ENCODE measurements at regions not wholly inside any gene's neighbourhood (a gene's known extent, or its start where the extent isn't known, plus 50 kb on each side); places are given as distances from the start of the nearest gene placed in this dataset.

DNA sequence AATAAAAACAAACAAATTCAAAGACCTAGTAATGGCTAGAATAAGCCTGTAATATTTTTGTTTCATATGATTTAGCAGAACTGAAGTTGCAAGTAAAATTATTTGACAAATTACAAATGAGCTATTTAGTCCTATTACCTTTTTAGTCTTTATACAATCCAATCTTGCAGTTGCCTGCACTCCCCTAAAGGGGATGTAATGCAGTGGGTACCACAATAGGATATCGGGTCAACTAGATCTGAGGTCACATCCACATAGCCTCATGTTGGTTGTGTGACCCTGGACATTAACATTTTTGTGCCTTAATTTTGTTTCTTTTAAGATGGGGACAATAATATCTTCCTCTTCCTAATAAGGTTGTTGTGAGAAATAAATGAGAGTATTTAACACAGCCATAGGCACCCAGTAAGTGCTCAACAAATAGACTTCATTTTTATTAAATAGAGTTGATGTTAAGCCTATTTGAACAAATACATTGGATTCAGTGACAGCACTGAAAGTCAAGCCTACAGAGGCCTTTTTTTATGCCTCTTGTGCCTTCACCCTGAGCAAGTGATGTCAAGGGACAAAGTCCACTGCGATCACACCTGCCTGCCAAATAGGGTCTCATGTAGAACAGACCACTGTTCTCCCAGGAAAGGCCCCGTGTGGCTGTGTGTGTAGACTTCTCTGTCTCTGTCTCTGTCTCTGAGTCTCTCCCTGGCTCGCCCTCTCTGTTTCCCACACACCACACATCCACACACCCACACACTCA lies 124.8 kb downstream of the EVX1 start:
- DNase-seq: no peak

DNA sequence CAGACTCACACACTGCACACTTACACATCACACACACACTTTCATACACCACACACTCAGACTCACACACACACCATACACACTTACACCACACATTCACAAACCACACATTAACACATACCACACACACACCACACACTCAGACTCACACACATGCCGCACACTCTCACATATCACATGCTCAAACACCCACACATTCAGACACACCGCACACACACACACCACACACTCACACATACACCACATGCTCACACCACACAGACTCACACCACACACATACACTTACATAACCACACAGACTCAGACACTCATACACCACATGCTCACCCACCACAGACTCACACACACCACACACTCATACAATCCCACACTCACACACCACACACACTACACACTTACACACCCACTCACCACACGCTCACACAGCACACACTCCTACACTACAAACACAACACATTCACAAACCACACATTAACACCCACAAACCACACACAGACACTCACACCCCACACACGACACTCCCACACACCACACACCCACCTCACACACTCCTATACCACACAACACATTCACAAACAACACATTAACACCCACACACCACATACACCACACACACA lies 125.4 kb downstream of the EVX1 start:
- no peak for DNase-seq

DNA sequence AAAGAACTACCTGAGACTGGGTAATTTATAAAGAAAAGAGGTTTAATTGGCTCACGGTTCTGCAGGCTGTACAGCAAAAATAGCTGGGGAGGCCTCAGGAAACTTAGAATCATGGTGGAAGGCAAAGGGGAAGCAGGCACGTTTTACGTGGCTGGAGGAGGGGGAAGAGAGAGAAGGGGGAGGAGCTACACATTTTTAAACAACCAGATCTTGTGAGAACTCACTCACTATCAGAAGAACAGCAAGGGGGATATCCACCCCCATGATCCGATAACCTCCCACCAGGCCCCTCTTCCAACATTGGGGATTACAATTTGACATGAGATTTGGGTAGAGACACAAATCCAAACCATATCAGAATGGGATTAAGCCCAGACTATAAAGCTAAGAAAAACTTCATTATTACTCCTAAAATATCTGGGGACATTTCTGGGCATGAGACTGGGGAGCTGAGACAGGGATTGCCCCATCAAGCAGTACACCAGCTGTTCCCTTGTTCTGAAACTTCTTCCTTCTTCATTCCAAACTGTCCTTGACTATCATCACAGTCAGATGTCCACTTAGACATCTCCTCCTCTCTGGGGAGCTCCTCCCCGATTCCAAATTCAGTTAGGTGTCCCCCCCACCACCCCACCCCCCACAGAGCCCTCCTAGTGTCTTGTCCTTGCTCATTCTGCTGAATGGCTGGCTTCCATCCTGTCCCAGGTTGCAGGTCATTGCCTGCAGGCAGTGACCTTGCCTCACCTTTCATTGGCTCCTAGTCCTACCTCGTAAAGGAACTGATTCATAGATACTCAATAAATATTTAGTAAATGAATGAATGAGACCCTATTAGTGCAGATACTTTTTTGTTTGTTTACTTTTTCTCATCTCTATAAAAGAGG lies 132.6 kb downstream of the EVX1 start:
- no peak for DNase-seq

DNA sequence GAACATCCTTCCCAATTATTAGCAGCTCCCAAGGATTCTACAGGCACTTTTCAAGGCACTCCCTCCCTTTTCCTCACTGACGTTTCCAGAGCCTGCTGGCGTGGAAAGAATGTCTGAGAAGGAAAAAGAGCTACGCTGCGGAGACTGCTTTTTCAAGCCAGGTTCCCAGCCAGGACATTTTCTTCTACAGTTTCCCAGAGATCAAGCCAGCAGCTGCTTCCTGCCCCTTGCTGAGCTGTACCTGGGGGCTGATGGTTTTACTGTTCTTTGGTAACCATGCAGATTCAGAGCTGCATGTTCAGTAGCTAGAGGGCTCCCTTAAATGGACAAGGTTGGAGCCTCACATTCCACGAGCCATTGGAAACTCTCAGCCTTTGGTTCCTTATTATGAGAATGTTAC lies 133.4 kb downstream of the EVX1 start:
- DNase-seq: no peak

DNA sequence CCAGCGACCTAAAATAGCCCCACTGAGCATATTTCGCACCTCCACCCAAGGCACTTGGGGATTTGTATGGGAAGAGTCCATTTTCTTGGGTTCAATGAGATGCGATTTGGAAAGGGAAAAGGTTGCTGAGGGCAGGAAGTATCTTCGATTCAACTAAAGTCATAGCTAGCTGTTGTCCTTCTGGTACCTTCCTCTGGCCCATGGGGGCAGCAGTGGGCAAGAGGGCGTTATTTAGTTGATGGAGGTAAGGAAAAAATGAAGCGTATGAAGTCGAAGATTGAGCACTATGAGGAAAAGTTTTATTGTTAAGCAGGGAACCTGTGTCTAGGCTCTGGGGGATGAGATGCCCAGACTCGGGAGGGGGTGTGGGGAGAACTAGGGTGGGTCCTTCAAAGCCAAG lies 135.4 kb downstream of the EVX1 start:
- DNase-seq: no peak

DNA sequence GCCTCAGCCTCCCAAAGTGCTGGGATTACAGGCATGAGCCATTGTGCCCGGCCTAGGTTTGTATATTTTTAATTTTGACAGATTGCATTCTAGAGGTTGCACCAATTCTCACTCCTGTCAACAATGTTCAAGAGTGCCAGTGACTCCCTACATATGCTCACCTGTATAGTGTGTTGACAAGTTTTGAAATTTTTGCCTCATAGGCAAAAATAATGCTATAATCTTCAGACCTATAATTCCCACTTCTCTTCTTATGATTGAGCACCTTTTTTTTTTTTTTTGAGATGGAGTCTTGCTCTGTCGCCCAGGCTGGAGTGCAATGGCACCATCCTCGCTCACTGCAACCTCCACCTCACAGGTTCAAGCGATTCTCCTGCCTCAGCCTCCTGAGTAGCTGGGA lies 139.7 kb downstream of the EVX1 start:
- DNase-seq: no peak

DNA sequence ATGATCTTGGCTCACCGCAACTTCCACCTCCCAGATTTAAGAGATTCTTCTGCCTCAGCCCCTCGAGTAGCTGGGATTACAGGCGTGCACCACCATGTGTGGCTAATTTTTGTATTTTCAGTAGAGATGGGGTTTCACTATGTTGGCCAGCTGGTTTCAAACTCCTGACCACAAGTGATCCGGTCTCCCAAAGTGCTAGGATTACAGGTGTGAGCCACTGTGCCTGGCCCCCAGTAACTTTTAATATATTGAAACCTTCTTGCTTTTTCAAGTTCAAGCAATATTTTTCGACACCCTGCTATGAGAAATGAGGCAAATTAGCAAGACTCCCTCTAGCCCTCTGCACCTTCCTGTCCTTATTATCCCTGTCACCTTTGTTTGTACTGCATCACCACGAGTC lies 144.0 kb downstream of the EVX1 start:
- DNase-seq: no peak

DNA sequence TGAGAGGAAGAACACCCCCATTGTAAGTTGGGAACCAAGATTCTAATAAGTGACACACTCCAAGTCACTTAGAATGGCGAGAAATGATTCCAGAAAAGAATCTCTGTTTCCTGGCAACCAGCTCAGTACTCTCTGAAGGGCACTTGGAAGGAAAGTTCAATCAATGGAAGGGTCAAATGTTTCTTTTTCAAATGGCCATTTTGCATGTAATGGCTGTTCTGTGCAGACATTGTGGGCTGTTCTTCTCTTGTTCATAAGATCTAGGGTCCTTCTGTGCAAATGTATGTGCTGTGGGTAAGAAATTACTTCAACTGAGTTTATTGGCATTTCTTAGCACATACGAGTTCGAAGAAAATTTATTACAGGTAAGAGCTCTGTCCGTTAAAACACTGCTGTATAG lies 145.3 kb downstream of the EVX1 start:
- no peak for DNase-seq

DNA sequence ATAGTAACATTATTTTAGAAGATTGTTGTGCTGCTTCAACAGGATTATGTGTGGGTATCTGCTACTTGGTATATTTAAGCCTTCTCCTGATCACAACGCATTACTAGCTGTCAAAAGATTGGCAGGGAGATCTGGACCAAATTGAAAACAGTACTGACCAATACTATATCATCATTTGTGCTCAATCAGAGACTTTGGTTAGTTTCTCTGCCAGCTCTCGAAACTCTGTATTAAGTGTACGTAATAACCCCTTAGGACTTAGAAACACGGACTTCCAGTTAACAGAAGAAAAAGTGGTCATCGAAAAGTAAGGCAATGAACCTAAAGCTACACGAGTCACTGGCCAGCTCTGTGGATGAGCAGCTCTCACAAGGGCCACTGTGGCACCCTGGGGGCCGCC lies 146.0 kb downstream of the EVX1 start:
- DNase-seq: no peak

DNA sequence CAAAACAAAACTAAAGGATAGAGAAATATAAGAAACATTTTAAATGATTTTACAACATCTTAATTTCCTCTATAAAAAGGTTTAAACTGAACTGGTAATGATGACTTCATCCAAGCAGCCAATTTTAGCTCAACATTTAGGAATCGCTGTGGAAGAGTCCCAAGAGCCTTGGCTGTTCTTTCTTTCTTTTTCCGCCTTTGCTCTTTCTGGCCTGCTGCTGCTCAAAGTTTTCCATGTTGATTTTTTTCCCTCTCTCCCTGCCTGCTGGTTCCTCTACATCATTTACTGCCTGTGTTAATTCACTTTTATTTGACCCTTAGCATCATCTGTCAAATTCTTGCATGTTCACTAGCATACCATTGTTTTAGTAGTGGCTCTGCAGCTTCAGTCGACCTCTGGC lies 146.9 kb downstream of the EVX1 start:
- no peak for DNase-seq

DNA sequence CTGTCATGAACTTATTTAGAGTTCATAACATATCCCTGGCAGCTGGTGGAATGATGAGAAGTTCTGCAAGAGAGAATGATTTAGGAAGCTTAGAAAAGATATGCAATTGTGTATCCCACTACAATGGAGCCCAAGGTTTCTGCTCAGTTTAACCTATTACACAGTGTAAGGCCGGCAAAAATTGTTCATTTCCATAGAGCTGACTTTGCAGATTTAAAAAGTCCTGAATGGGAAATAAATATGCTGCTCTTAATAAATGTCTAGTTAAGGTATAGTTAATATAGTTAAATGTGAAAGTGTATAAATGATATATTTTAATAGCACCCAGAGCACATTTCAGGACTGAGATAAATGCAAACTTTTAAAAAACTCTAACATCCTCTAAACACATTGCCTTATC lies 149.9 kb downstream of the EVX1 start:
- DNase-seq: no peak

DNA sequence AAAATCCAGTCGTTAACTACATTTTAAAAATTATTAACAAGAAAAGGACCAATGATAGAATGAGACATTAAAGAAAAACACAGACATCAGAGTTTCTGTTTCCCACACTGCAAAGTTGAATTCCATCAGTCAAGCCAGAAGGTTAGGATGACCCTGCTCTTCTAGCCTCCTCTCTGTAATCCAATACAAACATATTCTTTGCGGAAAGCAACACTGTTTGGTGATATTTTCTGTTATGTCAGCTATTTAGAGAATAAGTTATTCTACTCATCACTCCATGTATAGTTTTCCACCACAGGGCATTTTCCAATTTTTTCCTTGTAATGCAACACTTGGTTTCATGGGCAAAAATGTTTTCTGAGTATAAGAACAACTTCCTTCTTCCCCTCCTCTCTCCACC lies 152.3 kb downstream of the EVX1 start:
- no peak for DNase-seq

DNA sequence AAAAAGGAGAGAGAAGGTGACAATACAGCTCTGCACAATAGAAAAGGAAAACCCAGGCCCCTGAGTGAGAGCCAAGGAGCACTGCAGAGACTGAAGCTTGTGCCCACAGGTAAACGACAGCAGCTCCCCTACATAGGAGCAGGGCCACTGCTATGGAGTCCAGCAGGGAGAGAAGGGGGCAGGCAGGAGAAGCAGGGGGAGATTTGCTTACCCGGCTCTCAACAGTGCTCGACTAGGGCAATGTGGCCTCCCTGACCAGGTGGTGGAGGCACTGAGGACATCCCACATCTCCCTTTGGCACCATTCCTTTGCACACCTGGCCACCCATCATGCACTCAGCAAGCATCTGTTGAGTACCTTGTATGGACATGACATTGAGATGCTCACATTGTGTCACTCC lies 153.0 kb downstream of the EVX1 start:
- no peak for DNase-seq

DNA sequence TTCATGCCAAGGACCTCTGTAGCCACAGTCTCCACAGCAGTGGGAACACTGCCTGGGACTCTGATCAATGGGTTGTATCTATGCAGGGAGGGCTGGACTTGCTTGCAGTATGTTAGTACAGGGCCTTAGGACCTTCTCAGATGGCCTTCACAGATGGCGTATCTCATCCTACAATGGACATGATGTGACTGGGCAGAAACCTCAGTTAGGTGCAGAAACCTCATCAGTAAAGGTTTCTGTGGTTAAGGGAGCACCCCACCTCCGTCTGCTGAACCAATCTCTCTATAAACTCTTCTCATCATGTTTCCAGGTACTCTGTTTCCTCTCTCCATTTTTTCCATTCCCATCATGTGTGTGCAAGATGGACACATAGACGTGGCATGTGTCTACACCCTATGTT lies 154.9 kb downstream of the EVX1 start:
- DNase-seq: no peak

DNA sequence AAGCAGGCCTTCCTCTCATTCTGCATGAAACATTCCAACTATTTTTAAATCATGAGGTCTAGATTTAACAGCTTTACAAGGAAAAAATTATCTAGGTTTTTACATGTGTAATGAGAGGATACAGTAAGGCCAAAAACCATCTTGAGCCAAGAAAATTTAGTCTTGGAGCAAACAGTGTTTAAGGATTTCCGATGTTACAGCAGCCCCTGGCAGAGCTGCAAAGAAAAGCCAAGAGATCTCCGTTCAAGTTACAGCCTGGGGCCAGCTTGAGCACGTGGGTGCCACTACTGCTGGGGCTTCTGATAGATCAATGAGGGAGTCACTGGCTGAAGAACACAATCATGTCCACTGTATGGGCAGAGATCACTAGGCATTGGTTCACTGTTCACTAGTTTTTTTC lies 156.2 kb downstream of the EVX1 start:
- no peak for DNase-seq

DNA sequence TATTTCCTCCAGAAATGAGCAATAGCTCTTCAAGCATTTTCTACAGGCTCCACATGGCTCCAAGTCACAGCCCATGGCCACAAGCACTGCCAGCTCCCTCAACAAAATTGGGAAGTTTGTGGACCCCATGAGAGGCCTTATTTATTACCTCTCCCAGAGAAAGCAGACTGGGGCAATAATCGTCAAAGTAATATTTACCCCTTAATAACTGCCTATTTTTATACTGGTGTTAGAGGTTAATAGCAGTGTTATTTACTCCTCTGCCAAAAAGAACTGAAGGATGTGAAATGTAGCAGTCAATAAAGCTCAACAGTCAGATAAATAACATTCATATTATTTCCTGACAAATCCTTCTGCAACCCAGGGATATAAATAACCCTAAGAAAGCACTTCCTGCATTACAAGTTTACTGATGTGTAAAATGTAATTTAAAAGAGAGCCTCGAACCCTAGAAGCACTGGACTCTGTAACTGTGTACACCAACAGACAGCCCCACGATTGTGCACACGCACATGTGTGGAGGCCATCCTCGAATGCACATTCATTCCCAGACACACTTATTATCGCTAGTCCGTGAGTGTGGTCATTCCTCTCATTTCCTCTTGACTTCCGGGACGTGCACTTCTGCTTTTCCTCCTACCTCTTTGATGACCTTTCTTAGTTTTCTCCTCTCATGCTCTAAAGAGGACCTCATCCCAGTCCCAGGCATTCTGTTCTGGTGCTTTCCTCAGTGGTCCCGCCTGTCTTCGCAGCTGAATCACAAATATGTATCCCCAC lies 157.4 kb downstream of the EVX1 start:
- DNase-seq: no peak

DNA sequence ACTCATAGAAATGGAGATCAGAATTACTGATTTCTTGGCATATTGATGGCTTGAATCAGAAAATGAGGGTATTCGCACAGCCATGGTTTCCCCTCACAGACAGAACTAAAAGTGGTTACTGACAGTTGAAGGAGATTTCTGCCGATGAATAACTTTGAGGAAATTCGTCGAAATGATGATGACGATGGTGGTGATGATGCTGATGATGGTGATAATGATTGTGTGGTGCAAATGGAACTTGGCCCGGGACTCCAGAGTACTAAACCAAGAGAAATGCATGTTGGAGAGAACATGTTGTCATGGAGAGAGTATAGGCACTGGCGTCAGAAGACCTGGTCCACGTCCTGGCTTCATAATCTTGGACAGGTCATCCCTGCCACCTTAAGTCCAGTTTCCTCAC lies 163.2 kb downstream of the EVX1 start:
- DNase-seq: no peak

DNA sequence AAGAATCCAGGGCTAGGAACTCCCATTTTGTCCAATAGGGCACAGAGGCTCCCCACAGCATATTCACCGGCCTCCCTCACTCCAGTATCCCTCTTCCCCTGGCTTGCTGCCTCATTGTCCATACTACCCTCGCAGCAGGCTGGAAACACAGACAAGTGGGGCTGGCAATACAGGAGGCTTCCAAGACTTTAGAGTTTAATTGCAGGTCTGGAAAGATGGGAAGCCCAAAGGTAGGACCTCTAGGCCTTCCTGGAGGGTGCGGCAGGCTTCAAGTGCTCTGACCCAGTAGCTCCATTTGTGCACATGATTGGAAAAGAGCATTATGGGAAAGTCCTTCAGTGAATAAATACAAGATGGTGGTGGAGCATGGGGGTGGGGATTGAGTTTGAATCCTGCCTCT lies 166.7 kb downstream of the EVX1 start:
- DNase-seq: no peak

DNA sequence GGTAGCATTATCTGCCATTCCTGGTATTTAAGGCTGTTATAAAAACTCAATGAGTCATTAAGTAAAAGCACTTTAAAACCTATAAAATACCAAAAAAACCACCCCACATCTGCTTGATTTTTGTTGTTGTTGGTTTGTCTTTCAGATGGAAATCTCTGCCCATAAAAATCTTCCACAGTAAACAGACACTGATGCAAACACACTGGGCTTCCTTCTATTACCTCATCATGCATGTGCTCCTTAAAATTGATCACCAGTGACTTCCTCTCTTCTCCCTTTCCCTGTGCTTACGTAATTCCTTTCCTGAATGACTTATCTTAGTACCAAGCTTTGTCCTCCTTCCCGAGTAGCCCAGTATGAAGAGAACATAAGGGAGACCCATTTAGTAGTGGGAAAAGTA lies 167.2 kb downstream of the EVX1 start:
- DNase-seq: no peak

DNA sequence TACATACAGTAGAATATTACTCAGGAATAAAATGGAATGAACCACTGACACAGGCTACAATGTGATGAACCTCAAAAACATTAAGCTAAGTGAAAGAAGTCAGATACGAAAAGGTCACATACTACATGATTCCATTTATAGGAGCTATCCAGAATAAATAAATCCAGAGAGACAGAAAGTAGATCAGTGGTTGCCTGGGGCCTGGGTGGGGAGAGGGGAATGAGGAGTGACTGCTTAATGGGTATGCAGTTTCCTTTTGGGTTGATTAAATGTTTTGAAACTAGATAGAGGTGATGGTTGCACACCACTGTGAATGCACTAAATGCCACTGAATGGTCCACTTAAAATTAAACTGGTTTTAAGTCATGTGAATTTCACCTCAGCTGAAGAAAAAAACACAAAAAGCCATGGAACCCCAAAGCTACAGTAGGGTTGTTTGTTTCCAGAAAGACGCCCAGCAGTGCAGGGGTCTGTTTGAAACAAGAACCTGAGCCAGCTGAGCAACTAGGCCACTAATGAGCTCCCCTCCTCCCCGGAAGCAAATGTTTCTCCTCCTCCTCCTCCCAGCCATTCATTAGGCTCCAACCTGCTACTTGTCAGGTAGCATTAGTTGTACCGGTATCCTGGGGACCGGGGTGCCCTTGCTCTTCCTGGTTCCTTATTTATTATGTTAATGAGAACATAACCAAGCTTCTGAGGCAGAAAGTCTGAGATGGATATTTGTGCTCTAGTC lies 168.4 kb downstream of the EVX1 start:
- no peak for DNase-seq

DNA sequence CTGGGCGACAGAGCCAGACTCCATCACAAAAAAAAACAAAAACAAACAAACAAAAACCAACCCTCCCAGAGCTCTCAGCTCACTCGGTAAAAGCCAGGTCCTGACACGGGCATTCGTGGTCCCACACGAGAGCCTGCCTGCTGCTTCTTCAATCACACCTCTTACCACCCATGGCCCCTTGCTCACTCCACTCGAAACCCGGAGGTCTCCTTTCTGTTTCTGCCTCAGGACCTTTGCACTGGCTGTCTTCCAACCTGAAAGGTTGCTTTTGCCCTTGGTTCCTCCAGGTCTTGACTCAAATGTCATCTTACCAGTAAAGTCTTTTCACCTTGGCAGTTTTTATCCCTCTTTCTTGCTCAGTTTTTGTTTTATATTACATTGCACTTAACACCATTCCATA lies 169.6 kb downstream of the EVX1 start:
- no peak for DNase-seq

DNA sequence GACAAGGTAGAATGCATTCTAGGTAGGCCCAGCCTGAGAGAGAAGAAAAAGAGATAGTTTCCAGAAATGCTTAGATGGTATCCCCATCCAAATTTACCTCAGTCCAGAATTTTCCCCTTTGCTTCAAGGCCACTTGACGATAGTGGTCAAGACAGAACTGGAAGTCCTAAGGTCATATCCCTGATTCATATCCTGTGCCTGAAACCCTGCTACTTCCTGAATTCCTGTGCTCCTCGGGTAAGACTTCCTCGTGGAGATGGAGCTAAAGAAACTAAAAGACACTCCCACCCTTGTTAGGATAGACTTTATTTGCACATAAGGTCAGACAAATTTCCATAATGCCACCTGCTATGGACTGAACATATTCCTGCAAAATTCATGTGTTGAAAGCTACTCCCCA lies 175.9 kb downstream of the EVX1 start:
- no peak for DNase-seq
